Hepatocyte (in vitro differentiated cells): ENCODE measurements at regions not wholly inside any gene's neighbourhood (a gene's known extent, or its start where the extent isn't known, plus 50 kb on each side); places are given as distances from the start of the nearest gene placed in this dataset.

Experiments
- CTCF ChIP-seq: fragments of 200-600 bp; sonication (generic); IDR thresholded peaks from 2 replicates; pipeline ENCODE4 v1.5.1; 2016; ENCODE audit warnings: antibody characterized with exemption, mild to moderate bottlenecking; ENCODE audit not compliant: poor library complexity
- EZH2 ChIP-seq: fragments of 200-600 bp; sonication (generic); IDR thresholded peaks from 2 replicates; pipeline ENCODE4 v1.6.1; 2016; ENCODE audit warnings: antibody characterized with exemption, mild to moderate bottlenecking, borderline replicate concordance
- EZH2phosphoT487 ChIP-seq: fragments of 200-600 bp; sonication (generic); IDR thresholded peaks from one replicate; pipeline ENCODE4 v1.6.1; 2018; ENCODE audit warnings: antibody characterized with exemption, mild to moderate bottlenecking, low read depth, moderate library complexity; ENCODE audit not compliant: unreplicated experiment, severe bottlenecking

- no peak for TF ChIP-seq CTCF
- no peak for TF ChIP-seq EZH2
- no peak for TF ChIP-seq EZH2phosphoT487
Observed at GRCh38 chr20:1807394-1807793, 87.8 kb upstream of the SIRPA start.
